ENCODE measurements at regions not wholly inside any gene's neighbourhood (a gene's known extent, or its start where the extent isn't known, plus 50 kb on each side); places are given as distances from the start of the nearest gene placed in this dataset.

GRCh38 chr2:6656633-6657032, 209.1 kb downstream of the CMPK2 start:
- Histone ChIP-seq H3K9me3 (no peaks in the 10 kb centered on the region), H3K27me3 (no peaks in the 10 kb centered on the region), H3K36me3 (no peaks in the 10 kb centered on the region), H3K4me3 (no peak overlapping the region), H3K27ac (no peak overlapping the region), H3K4me1 (no peaks in the 10 kb centered on the region)
- no peak for DNase-seq
- WGBS, 5 donors, result 57 to 81% (median 79%) methylated on average over 4 of the region's 4 CpGs
- intact Hi-C loops (cut with DNase I; ENCODE audit: low total_unique reads), result no loop called here
- TF ChIP-seq POLR2A (IDR thresholded peaks at IDR 0.05), result no peak

- WGBS, 5 donors, result 52 to 73% (median 68%) methylated on average over 5 of the region's 5 CpGs
- no peaks in the 10 kb centered on the region for H3K4me1 ChIP-seq
- DNase-seq, result no peak
- H3K4me3 ChIP-seq, result no peak overlapping the region
- TF ChIP-seq CTCF (IDR thresholded peaks at IDR 0.05), result no peak
- TF ChIP-seq POLR2A (IDR thresholded peaks at IDR 0.05), result no peak
- no peak for TF ChIP-seq POLR2AphosphoS5 (IDR thresholded peaks at IDR 0.05)
- no peak for TF ChIP-seq EP300 (IDR thresholded peaks at IDR 0.05)
- H3K27ac ChIP-seq, result no peak overlapping the region
- no peaks in the 10 kb centered on the region for H3K27me3 ChIP-seq
- no peaks in the 10 kb centered on the region for H3K36me3 ChIP-seq
- no peaks in the 10 kb centered on the region for H3K9me3 ChIP-seq
- intact Hi-C loops (cut with DNase I; ENCODE audit: low total_unique reads), result no loop called here
These were observed 208.6 kb downstream of the CMPK2 start for GRCh38 chr2:6657136-6657535.

GRCh38 chr2:6657855-6658254, 207.9 kb downstream of the CMPK2 start:
- no peak for DNase-seq
- intact Hi-C loops (cut with DNase I; ENCODE audit: low total_unique reads), result no loop called here
- Histone ChIP-seq H3K4me1 (no peaks in the 10 kb centered on the region), H3K27ac (no peak overlapping the region), H3K27me3 (no peaks in the 10 kb centered on the region), H3K36me3 (no peaks in the 10 kb centered on the region), H3K4me3 (no peak overlapping the region), H3K9me3 (no peaks in the 10 kb centered on the region)
- 60 to 74% (median 64%) methylated on average over 5 of the region's 5 CpGs for WGBS, 5 donors
- TF ChIP-seq POLR2AphosphoS5 (IDR thresholded peaks at IDR 0.05) (no peak), POLR2A (IDR thresholded peaks at IDR 0.05) (no peak), CTCF (IDR thresholded peaks at IDR 0.05) (no peak)

- intact Hi-C loops (cut with DNase I; ENCODE audit: low total_unique reads), result no loop called here
- Histone ChIP-seq H3K4me3 (no peak overlapping the region), H3K27me3 (no peaks in the 10 kb centered on the region), H3K9me3 (no peaks in the 10 kb centered on the region), H3K4me1 (no peaks in the 10 kb centered on the region), H3K36me3 (no peaks in the 10 kb centered on the region), H3K27ac (no peak overlapping the region)
- no peak for TF ChIP-seq POLR2A (IDR thresholded peaks at IDR 0.05)
- 59 to 76% (median 71%) methylated on average over 7 of the region's 7 CpGs for WGBS, 5 donors
- no peak for DNase-seq
These were observed 201.2 kb downstream of the CMPK2 start for GRCh38 chr2:6664332-6665061.

- TF ChIP-seq CTCF (IDR thresholded peaks at IDR 0.05) (no peak), POLR2AphosphoS5 (IDR thresholded peaks at IDR 0.05) (no peak), EP300 (IDR thresholded peaks at IDR 0.05) (no peak), POLR2A (IDR thresholded peaks at IDR 0.05) (no peak)
- intact Hi-C loops (cut with DNase I; ENCODE audit: low total_unique reads), result no loop called here
- H3K27ac ChIP-seq, result no peak overlapping the region
- no peaks in the 10 kb centered on the region for H3K27me3 ChIP-seq
- H3K9me3 ChIP-seq, result no peaks in the 10 kb centered on the region
- 73 to 86% (median 79%) methylated on average over 8 of the region's 8 CpGs for WGBS, 5 donors
- no peak for DNase-seq
- H3K4me1 ChIP-seq, result no peaks in the 10 kb centered on the region
- no peaks in the 10 kb centered on the region for H3K36me3 ChIP-seq
- no peak overlapping the region for H3K4me3 ChIP-seq
These were observed 200.3 kb downstream of the CMPK2 start for GRCh38 chr2:6665093-6666045.
